Keratinocyte (primary cell): ENCODE measurements at regions not wholly inside any gene's neighbourhood (a gene's known extent, or its start where the extent isn't known, plus 50 kb on each side); places are given as distances from the start of the nearest gene placed in this dataset.

ENCODE experiments used
- DNase-seq: peaks from one replicate; pipeline ENCODE4 v3.0.0-alpha.2; 2011; ENCODE audit warnings: low read depth, missing footprints, low spot score
- FAIRE-seq: peaks from 2 replicates; lab custom pipeline; 2011; peaks lifted over from hg19 to GRCh38; lab: Jason Lieb, UNC
- H2AFZ ChIP-seq: 2 replicates; pipeline ENCODE4 v1.6.0; 2012; ENCODE audit warnings: low read length, control low read depth, inconsistent platforms; ENCODE audit not compliant: control insufficient read depth
- H3K27ac ChIP-seq: 2 replicates; pipeline ENCODE4 v1.5.1; 2011; ENCODE audit warnings: low read length; ENCODE audit not compliant: control insufficient read depth, insufficient read depth
- H3K27me3 ChIP-seq: 3 replicates; pipeline ENCODE4 v1.6.0; 2011; ENCODE audit warnings: low read length; ENCODE audit not compliant: control insufficient read depth, insufficient read depth; ENCODE audit errors: extremely low read depth
- H3K36me3 ChIP-seq, 2 experiments: 2 replicates in 1 of 2; 3 replicates in 1 of 2; pipeline ENCODE4 v1.5.1; 2011; ENCODE audit warnings: low read length in 2 of 2, mild to moderate bottlenecking in 1 of 2; ENCODE audit not compliant: control insufficient read depth in 2 of 2, insufficient read depth in 2 of 2; ENCODE audit errors: extremely low read depth in 1 of 2
- H3K4me1 ChIP-seq: 3 replicates; pipeline ENCODE4 v1.5.1; 2011; ENCODE audit warnings: low read length; ENCODE audit not compliant: control insufficient read depth, insufficient read depth; ENCODE audit errors: extremely low read depth
- H3K4me2 ChIP-seq: 3 replicates; pipeline ENCODE4 v1.6.0; 2011; ENCODE audit warnings: low read depth, low read length; ENCODE audit not compliant: control insufficient read depth, insufficient read depth; ENCODE audit errors: extremely low read depth
- H3K4me3 ChIP-seq, 3 experiments: fragments of 200-600 bp in 1 of 3; sonication (generic) in 1 of 3; 2 replicates in 2 of 3; 3 replicates in 1 of 3; pipeline ENCODE4 v1.5.1; 2011 to 2016; ENCODE audit warnings: low read length in 3 of 3, mild to moderate bottlenecking in 3 of 3, control low read depth in 2 of 3, inconsistent platforms in 1 of 3, low read depth in 1 of 3, mixed read lengths in 1 of 3, mixed run types in 1 of 3, moderate library complexity in 1 of 3; ENCODE audit not compliant: control insufficient read depth in 2 of 3, insufficient read depth in 2 of 3; ENCODE audit errors: extremely low read depth in 1 of 3
- H3K79me2 ChIP-seq: 2 replicates; pipeline ENCODE4 v1.6.0; 2012; ENCODE audit warnings: low read length; ENCODE audit not compliant: control insufficient read depth, insufficient read depth
- H3K9ac ChIP-seq: 3 replicates; pipeline ENCODE4 v1.6.0; 2011; ENCODE audit warnings: low read length; ENCODE audit not compliant: control insufficient read depth, insufficient read depth; ENCODE audit errors: extremely low read depth
- H3K9me1 ChIP-seq: 3 replicates; pipeline ENCODE4 v1.6.0; 2011; ENCODE audit warnings: low read length; ENCODE audit not compliant: control insufficient read depth, insufficient read depth; ENCODE audit errors: extremely low read depth
- H3K9me3 ChIP-seq: 2 replicates; pipeline ENCODE4 v1.5.1; 2012; ENCODE audit warnings: low read depth, low read length; ENCODE audit not compliant: control insufficient read depth
- H4K20me1 ChIP-seq: 3 replicates; pipeline ENCODE4 v1.6.0; 2011; ENCODE audit warnings: low read length; ENCODE audit not compliant: control insufficient read depth, insufficient read depth; ENCODE audit errors: extremely low read depth
- CTCF ChIP-seq, 3 experiments: IDR thresholded peaks in 1 of 3; conservative IDR thresholded peaks in 1 of 3; optimal IDR thresholded peaks in 1 of 3; 2 replicates in 2 of 3; 3 replicates in 1 of 3; pipeline versions ENCODE3 to v1.5.1; 2011; ENCODE audit warnings: low read length in 3 of 3, mild to moderate bottlenecking in 3 of 3, moderate library complexity in 2 of 3, control low read depth in 1 of 3, inconsistent platforms in 1 of 3; ENCODE audit not compliant: insufficient read depth in 2 of 3; ENCODE audit errors: extremely low read depth in 1 of 3
- EZH2 ChIP-seq: IDR thresholded peaks from one replicate; pipeline ENCODE4 v1.6.1; 2012; ENCODE audit warnings: inconsistent platforms, mild to moderate bottlenecking, low read length, moderate library complexity
- dilution Hi-C: fragments of 300-500 bp; cut with MboI; formaldehyde crosslinking; loops from one replicate; pipeline ENCODE4 v1.7.0; 2020; ENCODE audit warnings: low sequenced_read_pairs; ENCODE audit not compliant: extremely low pct_ligation_motif_present

GRCh38 chr21:15151385-15152103, 86.7 kb upstream of the NRIP1 start:
- H3K27me3 ChIP-seq, result no peaks in the 10 kb centered on the region
- no peak overlapping the region for H3K4me2 ChIP-seq
- DNase-seq (no peak), FAIRE-seq (no peak)
- H3K4me3 ChIP-seq, result no peak overlapping the region
- H3K36me3 ChIP-seq, result no peaks in the 10 kb centered on the region
- no peaks in the 10 kb centered on the region for H3K79me2 ChIP-seq
- no peaks in the 10 kb centered on the region for H3K4me1 ChIP-seq
- H4K20me1 ChIP-seq, result no peaks in the 10 kb centered on the region
- no peaks in the 10 kb centered on the region for H3K9me1 ChIP-seq
- no peak overlapping the region for H2AFZ ChIP-seq
- no peak overlapping the region for H3K27ac ChIP-seq
- no peak overlapping the region for H3K9ac ChIP-seq
- no peaks in the 10 kb centered on the region for H3K9me3 ChIP-seq
- no peak for TF ChIP-seq CTCF (optimal IDR thresholded peaks at IDR 0.05 in 1 of 3, IDR thresholded peaks at IDR 0.05 in 1 of 3, conservative IDR thresholded peaks at IDR 0.05 in 1 of 3; ENCODE audit: extremely low read depth in 1 of 3, insufficient read depth in 2 of 3, low read length in 3 of 3)
- TF ChIP-seq EZH2, result no peak
- dilution Hi-C loops, result no loop called here

GRCh38 chr21:15152591-15152990, 87.8 kb upstream of the NRIP1 start:
- DNase-seq (no peak), FAIRE-seq (no peak)
- dilution Hi-C loops, result no loop called here
- H3K4me2 ChIP-seq, result no peak overlapping the region
- no peaks in the 10 kb centered on the region for H3K9me3 ChIP-seq
- no peak overlapping the region for H3K9ac ChIP-seq
- H4K20me1 ChIP-seq, result no peaks in the 10 kb centered on the region
- TF ChIP-seq EZH2, result no peak
- no peak for TF ChIP-seq CTCF (optimal IDR thresholded peaks at IDR 0.05 in 1 of 3, IDR thresholded peaks at IDR 0.05 in 1 of 3, conservative IDR thresholded peaks at IDR 0.05 in 1 of 3; ENCODE audit: extremely low read depth in 1 of 3, insufficient read depth in 2 of 3, low read length in 3 of 3)
- H3K27ac ChIP-seq, result no peak overlapping the region
- H3K36me3 ChIP-seq, result no peaks in the 10 kb centered on the region
- no peak overlapping the region for H2AFZ ChIP-seq
- H3K9me1 ChIP-seq, result no peaks in the 10 kb centered on the region
- no peak overlapping the region for H3K4me3 ChIP-seq
- no peaks in the 10 kb centered on the region for H3K27me3 ChIP-seq
- H3K4me1 ChIP-seq, result no peaks in the 10 kb centered on the region
- no peaks in the 10 kb centered on the region for H3K79me2 ChIP-seq
